Panc1 (cell line): ENCODE measurements at regions not wholly inside any gene's neighbourhood (a gene's known extent, or its start where the extent isn't known, plus 50 kb on each side); places are given as distances from the start of the nearest gene placed in this dataset.

Experiments
- ATAC-seq: fragments of 200-7000 bp; cut with Tn5 transposase; 2 replicates; pipeline ENCODE4 v1.9.1; 2020; ENCODE audit warnings: mild to moderate bottlenecking, moderate library complexity
- BruUV-seq: library from RNA; stranded (reverse); fragments of 400-500 nt; replicated peaks from 2 replicates; lab custom pipeline; 2021; lab: Mats Ljungman, UMichigan
- CTCF ChIA-PET: fragments of 300-600 bp; sonication (Branson Sonifier 250); formaldehyde crosslinking; loops from one replicate; lab custom pipeline; 2022; ENCODE audit warnings: antibody characterized with exemption; lab: Charles Lee
- POLR2A ChIA-PET: fragments of 300-600 bp; sonication (Branson Sonifier 250); formaldehyde crosslinking; loops from one replicate; lab custom pipeline; 2022; ENCODE audit warnings: antibody characterized with exemption; lab: Charles Lee
- DNase-seq: peaks from one replicate; pipeline ENCODE4 v3.0.0-alpha.2; 2010; ENCODE audit warnings: low read depth, low spot score
- H3K27ac ChIP-seq: 2 replicates; pipeline ENCODE4 v1.5.1; 2011; ENCODE audit warnings: mild to moderate bottlenecking, low read length, inconsistent platforms
- H3K27me3 ChIP-seq: fragments of 200-500 bp; sonication (Bioruptor generic); 2 replicates; pipeline ENCODE4 v1.6.0; 2014; ENCODE audit warnings: low read length, inconsistent platforms; ENCODE audit not compliant: control insufficient read depth, insufficient read depth
- H3K36me3 ChIP-seq: fragments of 200-500 bp; sonication (Bioruptor generic); 2 replicates; pipeline ENCODE4 v1.5.1; 2014; ENCODE audit warnings: inconsistent platforms, mild to moderate bottlenecking, low read length, moderate library complexity; ENCODE audit not compliant: control insufficient read depth, insufficient read depth
- H3K4me1 ChIP-seq: 2 replicates; pipeline ENCODE4 v1.5.1; 2011; ENCODE audit warnings: inconsistent platforms, mild to moderate bottlenecking, low read length, moderate library complexity; ENCODE audit not compliant: control insufficient read depth, insufficient read depth
- H3K4me3 ChIP-seq, 2 experiments: 2 replicates each; pipeline ENCODE4 v1.5.1; 2011 to 2012; ENCODE audit warnings: low read depth in 2 of 2, low read length in 2 of 2, mild to moderate bottlenecking in 2 of 2, inconsistent platforms in 1 of 2, moderate library complexity in 1 of 2
- H3K9me3 ChIP-seq: fragments of 200-500 bp; sonication (Bioruptor generic); 2 replicates; pipeline ENCODE4 v1.5.1; 2014; ENCODE audit warnings: low read depth, mild to moderate bottlenecking, inconsistent platforms, low read length, moderate library complexity; ENCODE audit not compliant: control insufficient read depth, insufficient read depth
- POLR2AphosphoS5 ChIP-seq: IDR thresholded peaks from 2 replicates; pipeline ENCODE4 v1.6.1; 2012; ENCODE audit warnings: mild to moderate bottlenecking, low read depth, low read length, moderate library complexity
- REST ChIP-seq, 2 experiments: IDR thresholded peaks; 2 replicates each; pipeline ENCODE4 v1.6.1; 2011 to 2012; ENCODE audit warnings: low read depth in 2 of 2, control low read depth in 1 of 2, low read length in 1 of 2, mild to moderate bottlenecking in 1 of 2, moderate library complexity in 1 of 2; ENCODE audit not compliant: insufficient read depth in 1 of 2
- SIN3A ChIP-seq: IDR thresholded peaks from 2 replicates; pipeline ENCODE4 v1.6.1; 2012; ENCODE audit warnings: low read depth, mild to moderate bottlenecking, low read length, moderate library complexity, borderline replicate concordance; ENCODE audit not compliant: insufficient read depth
- TCF7L2 ChIP-seq: IDR thresholded peaks from 2 replicates; pipeline ENCODE4 v1.6.1; 2011; ENCODE audit warnings: mild to moderate bottlenecking, low read depth, low read length, inconsistent platforms
- in situ Hi-C: cut with HindIII; loops from 2 replicates; pipeline ENCODE4 v1.10.0; 2016; ENCODE audit warnings: low sequenced_read_pairs, low pct_unique_long_range_greater_than_20kb
- intact Hi-C: fragments of 100-400 bp; cut with micrococcal nuclease; formaldehyde crosslinking; loops from one replicate; pipeline ENCODE4 v1.10.0; 2022; ENCODE audit not compliant: unreplicated experiment
- TF ChIP-seq, protein P1 (sequence below): fragments of 450-650 bp; IDR thresholded peaks from 2 replicates; pipeline ENCODE4 v1.5.1; 2017; ENCODE audit warnings: mild to moderate bottlenecking

DNA sequence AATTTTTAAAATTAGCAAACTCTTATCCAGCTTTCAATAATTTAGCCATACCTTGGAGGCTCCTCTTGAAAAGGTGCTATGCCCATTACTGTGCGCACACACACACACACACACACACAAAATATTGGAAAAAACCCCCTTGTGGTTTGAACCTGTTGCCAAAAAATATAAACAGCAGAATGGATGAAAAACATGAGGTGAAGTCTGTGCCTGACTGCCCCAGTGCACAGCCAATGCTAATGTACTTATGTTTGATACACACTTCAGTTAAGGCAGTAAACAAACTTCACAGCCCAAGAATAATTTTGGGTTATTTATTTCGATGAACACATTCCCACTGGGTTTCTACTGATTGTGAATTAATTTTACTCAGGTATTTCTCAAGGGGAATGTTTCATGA is 113.2 kb upstream of the SEM1 start:
- intact Hi-C loops (no loop called here), in situ Hi-C loops (no loop called here)
- BruUV-seq: no TSS peak
- ATAC-seq (no peak), DNase-seq (no peak)
- CTCF ChIA-PET: no interaction called here
- Histone ChIP-seq H3K36me3 (no peaks in the 10 kb centered on the region), H3K4me1 (no peaks in the 10 kb centered on the region), H3K27ac (no peak overlapping the region), H3K9me3 (no peaks in the 10 kb centered on the region), H3K4me3 (no peak overlapping the region), H3K27me3 (no peaks in the 10 kb centered on the region; the same call in 1 of the 2 replicates)
- TF ChIP-seq, protein P1, sequence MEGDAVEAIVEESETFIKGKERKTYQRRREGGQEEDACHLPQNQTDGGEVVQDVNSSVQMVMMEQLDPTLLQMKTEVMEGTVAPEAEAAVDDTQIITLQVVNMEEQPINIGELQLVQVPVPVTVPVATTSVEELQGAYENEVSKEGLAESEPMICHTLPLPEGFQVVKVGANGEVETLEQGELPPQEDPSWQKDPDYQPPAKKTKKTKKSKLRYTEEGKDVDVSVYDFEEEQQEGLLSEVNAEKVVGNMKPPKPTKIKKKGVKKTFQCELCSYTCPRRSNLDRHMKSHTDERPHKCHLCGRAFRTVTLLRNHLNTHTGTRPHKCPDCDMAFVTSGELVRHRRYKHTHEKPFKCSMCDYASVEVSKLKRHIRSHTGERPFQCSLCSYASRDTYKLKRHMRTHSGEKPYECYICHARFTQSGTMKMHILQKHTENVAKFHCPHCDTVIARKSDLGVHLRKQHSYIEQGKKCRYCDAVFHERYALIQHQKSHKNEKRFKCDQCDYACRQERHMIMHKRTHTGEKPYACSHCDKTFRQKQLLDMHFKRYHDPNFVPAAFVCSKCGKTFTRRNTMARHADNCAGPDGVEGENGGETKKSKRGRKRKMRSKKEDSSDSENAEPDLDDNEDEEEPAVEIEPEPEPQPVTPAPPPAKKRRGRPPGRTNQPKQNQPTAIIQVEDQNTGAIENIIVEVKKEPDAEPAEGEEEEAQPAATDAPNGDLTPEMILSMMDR: no peak
- TF ChIP-seq TCF7L2: no peak
- no peak for TF ChIP-seq SIN3A
- TF ChIP-seq POLR2AphosphoS5: no peak
- TF ChIP-seq REST (IDR thresholded peaks at IDR 0.05; ENCODE audit: insufficient read depth in 1 of 2, low read depth in 2 of 2, low read length in 1 of 2): no peak
- POLR2A ChIA-PET: interaction anchor here (0.6 kb wide), 1 partner anchor 897 kb away, joined by 3 read pairs; no protein-coding TSS in a partner anchor

DNA sequence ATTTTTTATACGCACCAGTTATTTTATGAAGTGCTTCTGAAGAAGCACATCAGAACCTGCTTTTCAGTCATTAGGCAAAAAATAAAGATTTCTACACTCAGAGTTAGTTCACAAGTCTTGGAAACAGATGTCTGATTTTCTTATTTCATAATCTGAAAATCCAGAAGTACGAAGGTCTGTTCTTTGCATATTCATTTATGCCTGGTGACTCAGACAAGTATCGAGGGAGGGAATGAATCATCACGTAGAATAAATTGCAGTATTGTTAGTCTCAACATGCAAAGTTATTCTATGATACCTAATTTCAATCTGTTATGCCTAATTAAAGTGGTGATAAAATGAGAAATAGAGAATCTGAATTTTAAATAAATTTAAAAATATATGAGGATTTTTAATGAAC is 113.6 kb upstream of the SEM1 start:
- in situ Hi-C loops: no loop called here
- no TSS peak for BruUV-seq
- intact Hi-C loops: no loop called here
- Histone ChIP-seq H3K27me3 (no peaks in the 10 kb centered on the region; the same call in 1 of the 2 replicates), H3K36me3 (no peaks in the 10 kb centered on the region), H3K4me3 (no peak overlapping the region), H3K9me3 (no peaks in the 10 kb centered on the region), H3K4me1 (no peaks in the 10 kb centered on the region), H3K27ac (no peak overlapping the region)
- CTCF ChIA-PET: no interaction called here
- TF ChIP-seq TCF7L2 (no peak), SIN3A (no peak)
- POLR2A ChIA-PET: no interaction called here
- DNase-seq (no peak), ATAC-seq (no peak)

- intact Hi-C loops: no loop called here
- no peak for ATAC-seq
- Histone ChIP-seq H3K36me3 (no peaks in the 10 kb centered on the region), H3K9me3 (no peaks in the 10 kb centered on the region), H3K27ac (no peak overlapping the region), H3K4me3 (no peak overlapping the region), H3K4me1 (no peaks in the 10 kb centered on the region), H3K27me3 (no peaks in the 10 kb centered on the region; the same call in 1 of the 2 replicates)
- no peak for DNase-seq
- in situ Hi-C loops: no loop called here
- ChIA-PET POLR2A (no interaction called here), CTCF (no interaction called here)
- TF ChIP-seq TCF7L2 (no peak), REST (IDR thresholded peaks at IDR 0.05; ENCODE audit: insufficient read depth in 1 of 2, low read depth in 2 of 2, low read length in 1 of 2) (no peak), POLR2AphosphoS5 (no peak), SIN3A (no peak)
- TF ChIP-seq, protein P1: no peak
- BruUV-seq: no TSS peak
Measured at GRCh38 chr7:96824686-96825085, 115.0 kb upstream of the SEM1 start.
